Left colon (tissue), 2 donors: ENCODE measurements at regions not wholly inside any gene's neighbourhood (a gene's known extent, or its start where the extent isn't known, plus 50 kb on each side); places are given as distances from the start of the nearest gene placed in this dataset.
A peak's percentile ranks its signal among the peaks of the same experiment; 100 is the strongest.
"Not testable (repeated sequence)": the region's sequence is repeated elsewhere in the genome, so short reads cannot be mapped to it uniquely, and the experiment has no call there.

Experiments used
- ATAC-seq: fragments of 200-7000 bp; cut with Tn5 transposase; one replicate; pipeline ENCODE4 v1.9.1; 2020; ENCODE audit warnings: mild to moderate bottlenecking, moderate library complexity
- DNase-seq, 2 donors: peaks; one replicate each; pipeline ENCODE4 v3.0.0-alpha.2; 2020
- intact Hi-C, 2 donors: fragments of 100-400 bp; cut with DNase I in 1 of 2; cut with micrococcal nuclease in 1 of 2; formaldehyde crosslinking; loops; one replicate each; pipeline versions ENCODE4 v1.11.2 to v1.14.0; 2022; cut with DNase I, micrococcal nuclease
- donor health status: DM: no; HTN: no; CAD: no.
- donor health status: DM: yes; HTN: yes; CAD: no.

GRCh38 chr17:64800987-64801386 is 118.3 kb downstream of the LRRC37A3 start:
- DNase-seq, intact Hi-C loops, ATAC-seq: not testable (repeated sequence)

DNA sequence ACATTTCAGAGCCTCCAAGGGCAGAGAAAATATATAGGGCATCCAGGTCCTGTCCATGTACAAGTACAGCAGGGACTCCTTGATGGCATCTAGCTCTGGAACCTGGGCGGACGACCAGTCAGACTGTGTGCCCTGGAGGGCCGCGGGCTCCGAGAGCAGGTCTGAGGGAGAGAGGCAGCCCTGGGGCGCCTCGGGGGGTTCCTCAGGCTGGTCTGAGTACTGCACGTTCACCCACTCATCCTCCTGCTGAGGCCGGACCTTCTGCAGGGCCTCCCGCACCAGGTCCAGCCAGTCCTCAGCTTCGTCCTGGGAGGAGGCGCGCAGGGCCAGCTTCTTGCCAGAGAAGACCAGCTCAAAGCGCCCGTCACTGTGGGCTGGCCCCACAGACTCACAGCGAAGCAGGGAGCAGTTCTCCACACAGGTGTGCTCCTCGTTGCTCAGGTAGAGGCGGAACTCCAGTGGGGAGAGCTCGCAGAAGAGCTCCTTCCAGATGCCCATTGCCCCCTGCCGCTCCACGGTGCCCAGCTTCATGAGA is 118.8 kb downstream of the LRRC37A3 start:
- ATAC-seq, DNase-seq, intact Hi-C loops: not testable (repeated sequence)

DNA sequence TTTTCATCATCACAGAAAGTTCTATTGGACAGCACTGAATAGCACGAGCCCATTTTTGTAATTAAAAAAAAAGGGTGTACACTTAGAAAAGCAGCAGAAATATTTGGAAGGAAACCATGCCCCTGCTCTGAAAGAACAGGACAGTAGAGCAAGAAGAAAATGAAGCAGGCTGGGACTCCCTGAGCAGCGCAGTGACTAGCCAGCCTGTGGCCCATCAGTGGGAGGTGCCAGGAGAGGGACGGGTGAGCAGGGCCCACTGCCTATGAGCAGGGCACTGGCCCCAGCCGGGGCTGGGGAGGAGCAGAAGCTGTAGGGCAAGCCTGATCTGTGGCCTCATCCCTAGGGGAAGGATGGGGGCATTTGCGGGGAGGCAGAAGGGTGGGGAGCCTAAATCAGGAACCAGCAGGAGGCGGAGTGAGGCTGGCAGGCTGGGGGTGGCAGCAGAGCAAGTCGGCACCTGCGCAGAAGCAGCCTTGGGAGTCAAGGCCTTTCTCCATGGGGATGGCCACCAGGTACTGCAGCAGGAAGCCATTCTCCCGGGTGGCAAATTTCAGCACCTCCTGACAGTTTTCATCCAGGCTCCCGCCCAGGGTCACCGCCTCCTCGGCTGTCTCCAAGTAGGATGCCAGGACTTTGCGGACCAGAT is 119.6 kb downstream of the LRRC37A3 start:
- ATAC-seq, intact Hi-C loops, DNase-seq: not testable (repeated sequence)

DNA sequence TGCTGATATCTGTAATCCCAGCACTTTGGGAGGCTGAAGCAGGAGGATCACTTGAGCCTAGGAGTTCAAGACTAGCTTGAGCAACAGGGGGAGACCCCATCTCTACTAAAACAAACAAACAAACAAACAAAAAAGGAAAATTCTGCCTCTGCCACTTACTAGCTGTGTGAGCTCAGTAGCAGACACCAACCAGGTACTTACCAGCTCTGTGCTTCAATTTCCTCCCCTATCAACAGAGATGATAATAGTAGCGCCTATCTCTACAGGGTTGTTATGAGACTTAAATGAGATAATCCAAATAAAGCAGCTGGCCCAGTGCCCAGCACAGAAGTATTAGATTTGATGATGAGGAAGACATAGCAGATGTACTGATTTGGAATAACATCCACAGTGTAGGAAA is 120.3 kb downstream of the LRRC37A3 start:
- intact Hi-C loops, ATAC-seq, DNase-seq: not testable (repeated sequence)

DNA sequence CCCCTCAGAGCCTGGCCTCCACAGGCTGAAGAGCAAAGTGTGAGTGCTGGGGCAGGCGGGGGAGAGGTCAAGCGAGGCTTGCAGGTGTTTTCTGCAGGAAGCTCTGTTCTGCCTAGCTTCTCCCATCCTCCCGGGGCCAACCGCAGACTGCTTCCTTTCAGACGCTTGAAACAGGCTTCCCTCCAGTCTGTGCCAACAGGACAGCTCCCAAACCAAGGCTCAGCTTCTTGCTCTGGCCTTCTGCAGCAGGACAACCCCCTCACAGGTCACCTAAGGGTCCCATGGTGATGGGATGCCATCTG is 120.8 kb downstream of the LRRC37A3 start:
- ATAC-seq, DNase-seq, intact Hi-C loops: not testable (repeated sequence)

- DNase-seq, ATAC-seq, intact Hi-C loops: not testable (repeated sequence)
Measured at GRCh38 chr17:64797746-64798488, 121.4 kb downstream of the LRRC37A3 start.

GRCh38 chr17:64795342-64795741 is 123.9 kb downstream of the LRRC37A3 start:
- intact Hi-C loops, DNase-seq: not testable (repeated sequence)
- ATAC-seq, result peak; percentile 69

- ATAC-seq, result peak; percentile 71
- intact Hi-C loops, DNase-seq: not testable (repeated sequence)
Measured at GRCh38 chr17:64794548-64795274, 124.6 kb downstream of the LRRC37A3 start.

GRCh38 chr17:64794113-64794512 is 125.2 kb downstream of the LRRC37A3 start:
- DNase-seq, intact Hi-C loops: not testable (repeated sequence)
- peak; percentile 16 for ATAC-seq

GRCh38 chr17:64792793-64793575 is 126.3 kb downstream of the LRRC37A3 start:
- ATAC-seq (peak; percentile 61), DNase-seq (peak in 1 of 2 donors; percentile 66)
- intact Hi-C loops, result not testable (repeated sequence)

DNA sequence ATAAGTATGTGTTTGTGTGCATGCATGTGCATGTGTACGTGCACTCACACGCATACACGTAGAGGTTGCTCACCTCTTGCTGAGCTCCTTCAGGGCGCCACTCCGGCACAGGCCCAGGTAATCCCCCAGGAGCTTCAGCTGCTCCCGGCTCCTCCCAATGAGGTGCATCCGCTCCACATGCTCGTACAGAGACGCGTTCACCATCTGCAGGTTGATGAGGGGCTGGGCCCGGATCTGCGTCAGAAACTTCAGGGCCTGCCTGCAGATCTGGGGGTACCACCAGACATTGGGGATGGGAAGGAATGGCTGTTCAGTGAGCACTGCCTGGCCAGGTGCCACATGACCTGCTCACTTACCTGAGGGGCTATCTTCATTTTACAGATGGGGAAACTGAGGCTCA is 127.0 kb downstream of the LRRC37A3 start:
- DNase-seq, ATAC-seq, intact Hi-C loops: not testable (repeated sequence)

DNA sequence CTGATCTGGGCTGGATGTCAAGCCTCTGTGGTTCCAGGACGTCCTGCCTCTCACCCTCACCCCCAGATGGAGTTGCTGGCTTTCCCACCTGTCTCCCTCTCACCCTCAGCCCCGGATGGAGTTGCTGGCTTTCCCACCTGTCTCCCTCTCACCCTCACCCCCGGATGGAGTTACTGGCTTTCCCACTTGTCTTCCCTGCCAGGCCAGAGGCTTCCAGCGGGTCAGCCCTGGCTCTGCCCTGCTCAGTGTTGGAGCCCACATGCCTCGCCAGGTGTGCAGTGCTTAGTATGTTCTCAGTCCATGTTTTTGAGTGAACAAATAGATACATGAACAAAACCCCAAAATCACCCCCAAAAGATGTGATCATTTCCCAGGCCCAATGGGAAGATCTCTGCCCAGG is 127.6 kb downstream of the LRRC37A3 start:
- ATAC-seq, DNase-seq, intact Hi-C loops: not testable (repeated sequence)

- DNase-seq, intact Hi-C loops, ATAC-seq: not testable (repeated sequence)
Measured at GRCh38 chr17:64791226-64791625, 128.1 kb downstream of the LRRC37A3 start.

DNA sequence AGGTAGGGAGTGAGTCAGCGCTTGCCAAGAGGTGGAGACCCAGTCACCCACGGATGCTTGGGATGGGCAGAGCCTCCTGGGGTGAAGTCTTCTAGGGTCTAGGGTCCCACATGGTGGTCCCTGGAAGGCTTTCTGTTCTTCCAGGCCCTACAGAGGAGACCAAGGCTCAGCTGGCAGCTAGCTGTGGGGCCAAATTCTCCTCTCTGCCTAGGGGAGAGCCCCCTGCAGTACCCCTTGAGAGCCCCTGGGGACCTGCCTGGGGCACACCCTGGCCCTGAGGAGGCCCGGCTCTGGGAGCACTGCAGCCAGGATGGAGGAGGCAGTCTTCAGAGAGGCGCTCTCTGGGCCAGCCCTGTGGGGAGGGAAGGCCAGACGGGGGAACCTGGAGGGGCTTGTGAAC is 128.6 kb upstream of the SMURF2 start:
- DNase-seq, ATAC-seq, intact Hi-C loops: not testable (repeated sequence)

DNA sequence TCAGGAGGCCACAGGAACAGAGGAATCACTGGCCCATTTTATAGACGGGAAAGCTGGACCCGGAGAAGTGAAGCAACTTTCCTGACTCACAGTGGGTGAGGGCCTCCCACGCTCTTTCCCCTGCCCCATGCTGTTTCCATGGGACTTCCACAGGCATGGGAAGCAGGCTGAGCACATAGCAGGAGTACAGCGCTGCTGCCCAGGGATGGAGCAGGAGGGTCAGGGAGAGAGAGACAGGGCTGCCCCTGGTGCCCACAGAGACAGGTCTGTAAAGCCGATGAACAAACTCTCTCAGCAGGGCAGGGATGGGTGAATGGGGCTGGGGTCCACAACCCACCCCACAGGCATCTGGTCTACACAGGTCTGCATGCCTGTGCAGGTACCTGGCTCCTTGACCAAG is 128.1 kb upstream of the SMURF2 start:
- intact Hi-C loops, DNase-seq: not testable (repeated sequence)

GRCh38 chr17:64789061-64789445 is 126.9 kb upstream of the SMURF2 start:
- ATAC-seq, intact Hi-C loops, DNase-seq: not testable (repeated sequence)

More for the DNA sequence above, 128.1 kb upstream of the SMURF2 start:
- not testable (repeated sequence) for ATAC-seq

- no peak for DNase-seq
- ATAC-seq, result no peak
- intact Hi-C loops, result no loop called here
Measured at GRCh38 chr17:64788286-64789060, 126.4 kb upstream of the SMURF2 start.

- ATAC-seq (no peak), DNase-seq (no peak)
- intact Hi-C loops, result no loop called here
Measured at GRCh38 chr17:64787921-64788271, 125.8 kb upstream of the SMURF2 start.
